Uterus (tissue), 2 donors: ENCODE measurements at regions not wholly inside any gene's neighbourhood (a gene's known extent, or its start where the extent isn't known, plus 50 kb on each side); places are given as distances from the start of the nearest gene placed in this dataset.

Experiments used
- CTCF ChIP-seq, 4 experiments: fragments of 200-600 bp in 2 of 4; fragments of 450-650 bp in 2 of 4; sonication (generic) in 2 of 4; IDR thresholded peaks; one replicate each; pipeline ENCODE4 v1.5.1; 2016 to 2019; ENCODE audit warnings: antibody characterized with exemption in 4 of 4, mild to moderate bottlenecking in 2 of 4, moderate library complexity in 1 of 4
- POLR2A ChIP-seq, 2 donors: fragments of 450-650 bp; IDR thresholded peaks; one replicate each; pipeline ENCODE4 v1.6.1; 2016; ENCODE audit warnings: antibody characterized with exemption in 2 of 2, mild to moderate bottlenecking in 1 of 2, moderate library complexity in 1 of 2

GRCh38 chr1:96388421-96389310 lies 332.9 kb upstream of the PTBP2 start:
- TF ChIP-seq CTCF (IDR thresholded peaks at IDR 0.05) (no peak), POLR2A (IDR thresholded peaks at IDR 0.05) (no peak)
